ENCODE measurements at regions not wholly inside any gene's neighbourhood (a gene's known extent, or its start where the extent isn't known, plus 50 kb on each side); places are given as distances from the start of the nearest gene placed in this dataset.

DNA sequence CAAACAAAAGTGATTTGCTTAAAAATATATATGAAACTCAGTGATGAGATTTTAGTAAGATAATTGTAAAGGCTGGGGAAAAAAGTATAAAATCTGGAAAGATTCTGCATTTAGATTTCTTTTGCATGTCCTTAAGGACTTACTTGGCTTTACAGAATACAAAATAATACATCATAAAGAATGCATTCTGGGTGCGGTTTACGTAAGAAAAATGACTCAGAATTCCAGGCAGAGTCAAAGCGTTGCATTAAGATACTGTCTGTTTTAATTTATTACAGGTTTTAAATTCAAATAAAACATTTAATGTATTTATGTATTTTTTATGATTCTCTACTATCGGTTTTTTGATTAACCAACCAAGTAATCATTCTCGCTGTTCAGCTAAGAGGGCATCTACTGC is 178.0 kb downstream of the SH3BP4 start:
- Histone ChIP-seq H3K36me3 (ENCODE audit: control insufficient read depth in 2 of 2, insufficient read depth in 2 of 2, low read length in 2 of 2) (no peaks in the 10 kb centered on the region), H3K27ac (ENCODE audit: low read length) (no peak overlapping the region), H3K4me1 (ENCODE audit: control insufficient read depth, insufficient read depth, low read length) (no peaks in the 10 kb centered on the region)

DNA sequence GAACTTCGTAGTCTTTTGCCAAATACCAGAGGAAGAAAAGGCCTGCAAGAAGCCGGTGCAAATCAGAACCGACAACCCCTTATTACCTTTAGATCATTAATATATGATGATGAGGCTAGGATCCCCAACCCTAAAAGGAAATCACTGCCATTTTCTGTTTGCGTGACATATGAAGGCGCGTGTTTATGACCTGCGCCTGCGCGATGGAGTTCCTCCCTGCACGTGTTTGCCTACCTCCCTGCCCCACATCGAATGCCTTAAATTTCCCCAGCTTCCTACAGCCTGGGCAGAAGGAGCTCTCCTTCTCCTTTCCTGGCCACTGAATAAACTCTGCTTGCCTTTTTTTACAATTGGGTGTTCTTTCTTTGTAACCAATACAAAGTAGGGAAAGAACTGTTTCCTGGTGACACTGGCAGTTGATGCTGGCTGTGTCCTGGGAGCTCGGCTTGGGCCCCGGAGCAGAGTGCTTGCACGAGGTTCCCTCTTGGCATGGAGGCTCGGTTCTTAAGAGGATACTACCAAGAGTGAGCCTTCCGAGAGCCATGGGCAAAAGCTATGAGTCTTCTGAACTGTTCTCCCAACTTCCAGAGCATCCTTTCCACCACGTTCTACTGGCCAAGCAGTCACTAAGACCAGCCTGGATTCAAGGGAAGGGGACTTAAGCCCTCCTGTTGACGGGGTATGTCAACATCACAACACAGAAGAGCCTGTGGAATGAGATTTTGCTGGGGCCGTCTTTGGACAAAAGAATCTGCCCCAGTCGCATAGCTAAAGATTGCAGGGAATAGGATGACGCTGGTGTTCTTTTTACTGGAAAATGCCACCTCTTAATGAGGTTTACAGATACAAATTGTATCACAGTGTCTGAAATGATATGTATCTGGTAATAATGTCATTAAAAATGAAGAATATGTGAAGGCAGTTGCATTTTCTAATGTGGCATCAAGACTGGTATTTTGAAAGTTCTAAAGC is 179.8 kb downstream of the SH3BP4 start:
- no peaks in the 10 kb centered on the region for H3K4me1 ChIP-seq (ENCODE audit: control insufficient read depth, insufficient read depth, low read length)
- no peak overlapping the region for H3K27ac ChIP-seq (ENCODE audit: low read length)
- no peaks in the 10 kb centered on the region for H3K36me3 ChIP-seq (ENCODE audit: control insufficient read depth in 2 of 2, insufficient read depth in 2 of 2, low read length in 2 of 2)
- no peak overlapping the region for H3K9ac ChIP-seq (ENCODE audit: low read length in 2 of 2)
- H3K4me3 ChIP-seq (ENCODE audit: low read length in 2 of 2), result no peak overlapping the region
- H3K27me3 ChIP-seq (ENCODE audit: control insufficient read depth in 1 of 2, insufficient read depth in 2 of 2, low read length in 2 of 2), result peaks cover 0 to 7% of the 10 kb centered on the region in 2 donors
- no peaks in the 10 kb centered on the region for H3K9me3 ChIP-seq (ENCODE audit: control insufficient read depth in 2 of 2, low read length in 2 of 2)

More for the DNA sequence above, 178.0 kb downstream of the SH3BP4 start:
- Histone ChIP-seq H3K9ac (ENCODE audit: low read length in 2 of 2) (no peak overlapping the region), H3K4me3 (ENCODE audit: low read length in 2 of 2) (no peak overlapping the region), H3K27me3 (ENCODE audit: control insufficient read depth in 1 of 2, insufficient read depth in 2 of 2, low read length in 2 of 2) (peaks cover 0 to 7% of the 10 kb centered on the region in 2 donors), H3K9me3 (ENCODE audit: control insufficient read depth in 2 of 2, low read length in 2 of 2) (no peaks in the 10 kb centered on the region)

GRCh38 chr2:235132651-235133050 is 180.8 kb downstream of the SH3BP4 start:
- Histone ChIP-seq H3K9ac (ENCODE audit: low read length in 2 of 2) (no peak overlapping the region), H3K4me1 (ENCODE audit: control insufficient read depth, insufficient read depth, low read length) (no peaks in the 10 kb centered on the region), H3K27me3 (ENCODE audit: control insufficient read depth in 1 of 2, insufficient read depth in 2 of 2, low read length in 2 of 2) (peaks cover 0 to 7% of the 10 kb centered on the region in 2 donors), H3K27ac (ENCODE audit: low read length) (no peak overlapping the region), H3K4me3 (ENCODE audit: low read length in 2 of 2) (no peak overlapping the region), H3K9me3 (ENCODE audit: control insufficient read depth in 2 of 2, low read length in 2 of 2) (no peaks in the 10 kb centered on the region), H3K36me3 (ENCODE audit: control insufficient read depth in 2 of 2, insufficient read depth in 2 of 2, low read length in 2 of 2) (no peaks in the 10 kb centered on the region)

DNA sequence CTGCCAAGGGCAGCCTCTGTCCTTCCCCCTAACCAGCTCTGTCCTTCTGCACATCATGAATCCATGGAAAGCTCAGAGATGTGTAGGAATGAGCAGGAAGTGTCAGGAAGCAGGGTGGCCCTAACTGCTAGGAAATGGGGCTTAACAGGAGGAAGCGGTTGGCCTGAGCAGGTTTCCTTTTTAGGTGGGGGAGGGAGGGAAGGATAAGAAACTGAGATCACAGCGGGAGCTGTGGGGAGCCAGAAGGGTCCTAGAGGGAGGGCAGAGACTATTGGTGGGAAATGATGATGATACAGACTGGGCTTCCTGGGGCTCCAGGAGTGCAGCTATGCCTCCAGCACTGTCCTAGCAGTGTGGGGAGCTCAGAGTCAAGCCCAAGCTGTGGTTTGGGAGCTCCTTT is 182.0 kb downstream of the SH3BP4 start:
- Histone ChIP-seq H3K36me3 (ENCODE audit: control insufficient read depth in 2 of 2, insufficient read depth in 2 of 2, low read length in 2 of 2) (no peaks in the 10 kb centered on the region), H3K27me3 (ENCODE audit: control insufficient read depth in 1 of 2, insufficient read depth in 2 of 2, low read length in 2 of 2) (peaks cover 0 to 7% of the 10 kb centered on the region in 2 donors), H3K9me3 (ENCODE audit: control insufficient read depth in 2 of 2, low read length in 2 of 2) (no peaks in the 10 kb centered on the region), H3K4me3 (ENCODE audit: low read length in 2 of 2) (no peak overlapping the region), H3K9ac (ENCODE audit: low read length in 2 of 2) (no peak overlapping the region), H3K4me1 (ENCODE audit: control insufficient read depth, insufficient read depth, low read length) (no peaks in the 10 kb centered on the region), H3K27ac (ENCODE audit: low read length) (no peak overlapping the region)

DNA sequence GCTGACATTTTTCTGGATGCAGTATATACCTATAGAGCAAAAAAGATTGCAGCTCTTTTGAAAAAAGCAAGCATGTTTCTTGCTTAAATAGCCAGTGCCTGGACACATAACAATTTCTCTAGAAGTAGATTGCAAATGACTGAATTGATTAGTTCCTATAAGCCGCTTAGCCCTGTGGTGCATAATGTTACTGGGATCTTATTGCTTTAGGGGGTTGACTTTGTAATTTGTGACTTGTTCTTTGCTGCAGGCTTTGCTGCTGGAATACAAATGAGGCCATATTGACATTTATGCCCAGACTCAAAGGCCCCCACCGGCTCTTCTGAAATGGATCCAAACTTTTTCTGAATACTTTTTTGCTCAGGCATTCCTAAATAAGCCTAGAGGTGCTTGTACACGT is 182.6 kb downstream of the SH3BP4 start:
- Histone ChIP-seq H3K4me3 (ENCODE audit: low read length in 2 of 2) (no peak overlapping the region), H3K36me3 (ENCODE audit: control insufficient read depth in 2 of 2, insufficient read depth in 2 of 2, low read length in 2 of 2) (no peaks in the 10 kb centered on the region), H3K27me3 (ENCODE audit: control insufficient read depth in 1 of 2, insufficient read depth in 2 of 2, low read length in 2 of 2) (peaks cover 0 to 7% of the 10 kb centered on the region in 2 donors), H3K9ac (ENCODE audit: low read length in 2 of 2) (no peak overlapping the region), H3K9me3 (ENCODE audit: control insufficient read depth in 2 of 2, low read length in 2 of 2) (no peaks in the 10 kb centered on the region), H3K4me1 (ENCODE audit: control insufficient read depth, insufficient read depth, low read length) (no peaks in the 10 kb centered on the region), H3K27ac (ENCODE audit: low read length) (no peak overlapping the region)

GRCh38 chr2:235135195-235135965 is 183.6 kb downstream of the SH3BP4 start:
- Histone ChIP-seq H3K9ac (ENCODE audit: low read length in 2 of 2) (no peak overlapping the region), H3K27me3 (ENCODE audit: control insufficient read depth in 1 of 2, insufficient read depth in 2 of 2, low read length in 2 of 2) (peaks cover 0 to 7% of the 10 kb centered on the region in 2 donors), H3K27ac (ENCODE audit: low read length) (no peak overlapping the region), H3K4me1 (ENCODE audit: control insufficient read depth, insufficient read depth, low read length) (no peaks in the 10 kb centered on the region), H3K36me3 (ENCODE audit: control insufficient read depth in 2 of 2, insufficient read depth in 2 of 2, low read length in 2 of 2) (no peaks in the 10 kb centered on the region), H3K9me3 (ENCODE audit: control insufficient read depth in 2 of 2, low read length in 2 of 2) (no peaks in the 10 kb centered on the region), H3K4me3 (ENCODE audit: low read length in 2 of 2) (no peak overlapping the region)

DNA sequence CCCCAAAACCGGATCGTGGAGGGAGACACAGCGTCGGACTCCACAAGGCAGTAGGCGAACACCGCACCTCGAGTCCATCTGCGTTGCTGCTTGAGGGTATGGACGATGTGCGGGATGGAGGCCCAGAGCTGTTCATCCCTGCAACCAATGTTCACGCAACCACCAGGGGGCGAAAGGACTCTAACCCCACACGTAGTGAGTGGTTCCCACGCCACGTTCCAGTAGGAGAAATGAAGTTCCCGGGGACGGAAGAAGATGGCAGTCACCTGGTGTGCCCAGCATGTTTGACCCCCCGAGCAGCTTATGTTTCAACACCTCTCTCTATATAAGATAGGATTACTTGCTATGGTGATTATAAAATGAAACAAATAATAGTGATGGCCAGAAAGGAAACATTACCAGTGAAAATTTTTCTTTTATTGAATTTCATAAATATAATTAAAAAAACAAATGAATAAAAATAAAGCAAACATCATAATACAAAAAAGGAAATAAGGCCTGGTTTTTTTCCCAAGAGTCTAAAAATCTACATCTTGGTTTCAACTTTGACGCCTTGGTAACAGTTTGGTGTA is 184.3 kb downstream of the SH3BP4 start:
- Histone ChIP-seq H3K4me1 (ENCODE audit: control insufficient read depth, insufficient read depth, low read length) (no peaks in the 10 kb centered on the region), H3K36me3 (ENCODE audit: control insufficient read depth in 2 of 2, insufficient read depth in 2 of 2, low read length in 2 of 2) (no peaks in the 10 kb centered on the region), H3K27me3 (ENCODE audit: control insufficient read depth in 1 of 2, insufficient read depth in 2 of 2, low read length in 2 of 2) (peaks cover 0 to 7% of the 10 kb centered on the region in 2 donors), H3K9ac (ENCODE audit: low read length in 2 of 2) (no peak overlapping the region), H3K27ac (ENCODE audit: low read length) (no peak overlapping the region), H3K4me3 (ENCODE audit: low read length in 2 of 2) (no peak overlapping the region), H3K9me3 (ENCODE audit: control insufficient read depth in 2 of 2, low read length in 2 of 2) (no peaks in the 10 kb centered on the region)

- Histone ChIP-seq H3K36me3 (ENCODE audit: control insufficient read depth in 2 of 2, insufficient read depth in 2 of 2, low read length in 2 of 2) (no peaks in the 10 kb centered on the region), H3K27ac (ENCODE audit: low read length) (no peak overlapping the region), H3K9me3 (ENCODE audit: control insufficient read depth in 2 of 2, low read length in 2 of 2) (no peaks in the 10 kb centered on the region), H3K27me3 (ENCODE audit: control insufficient read depth in 1 of 2, insufficient read depth in 2 of 2, low read length in 2 of 2) (peaks cover 0 to 2% of the 10 kb centered on the region in 2 donors), H3K9ac (ENCODE audit: low read length in 2 of 2) (no peak overlapping the region), H3K4me3 (ENCODE audit: low read length in 2 of 2) (no peak overlapping the region), H3K4me1 (ENCODE audit: control insufficient read depth, insufficient read depth, low read length) (no peaks in the 10 kb centered on the region)
Measured at GRCh38 chr2:235138339-235138738, 186.5 kb downstream of the SH3BP4 start.

GRCh38 chr2:235139956-235140800 is 188.4 kb downstream of the SH3BP4 start:
- no peaks in the 10 kb centered on the region for H3K4me1 ChIP-seq (ENCODE audit: control insufficient read depth, insufficient read depth, low read length)
- peaks cover 0 to 3% of the 10 kb centered on the region in 2 donors for H3K27me3 ChIP-seq (ENCODE audit: control insufficient read depth in 1 of 2, insufficient read depth in 2 of 2, low read length in 2 of 2)
- H3K9ac ChIP-seq (ENCODE audit: low read length in 2 of 2), result no peak overlapping the region
- H3K27ac ChIP-seq (ENCODE audit: low read length), result no peak overlapping the region
- no peaks in the 10 kb centered on the region for H3K9me3 ChIP-seq (ENCODE audit: control insufficient read depth in 2 of 2, low read length in 2 of 2)
- H3K4me3 ChIP-seq (ENCODE audit: low read length in 2 of 2), result no peak overlapping the region
- H3K36me3 ChIP-seq (ENCODE audit: control insufficient read depth in 2 of 2, insufficient read depth in 2 of 2, low read length in 2 of 2), result no peaks in the 10 kb centered on the region

- H3K4me1 ChIP-seq (ENCODE audit: control insufficient read depth, insufficient read depth, low read length), result no peaks in the 10 kb centered on the region
- no peak overlapping the region for H3K9ac ChIP-seq (ENCODE audit: low read length in 2 of 2)
- H3K27me3 ChIP-seq (ENCODE audit: control insufficient read depth in 1 of 2, insufficient read depth in 2 of 2, low read length in 2 of 2), result peaks cover 0 to 3% of the 10 kb centered on the region in 2 donors
- H3K4me3 ChIP-seq (ENCODE audit: low read length in 2 of 2), result no peak overlapping the region
- H3K36me3 ChIP-seq (ENCODE audit: control insufficient read depth in 2 of 2, insufficient read depth in 2 of 2, low read length in 2 of 2), result no peaks in the 10 kb centered on the region
- H3K9me3 ChIP-seq (ENCODE audit: control insufficient read depth in 2 of 2, low read length in 2 of 2), result no peaks in the 10 kb centered on the region
- H3K27ac ChIP-seq (ENCODE audit: low read length), result no peak overlapping the region
Measured at GRCh38 chr2:235140801-235141081, 188.9 kb downstream of the SH3BP4 start.
